WI38 (cell line): ENCODE measurements at regions not wholly inside any gene's neighbourhood (a gene's known extent, or its start where the extent isn't known, plus 50 kb on each side); places are given as distances from the start of the nearest gene placed in this dataset.

Experiments used
- H3K4me3 ChIP-seq: 2 replicates; pipeline ENCODE4 v1.5.1; 2011; ENCODE audit warnings: low read depth, mild to moderate bottlenecking, control low read depth, low read length
- TF ChIP-seq, protein P1 (sequence below): IDR thresholded peaks from 2 replicates; pipeline ENCODE4 v1.5.1; 2012; ENCODE audit warnings: low read depth, mild to moderate bottlenecking, control low read depth, low read length

DNA sequence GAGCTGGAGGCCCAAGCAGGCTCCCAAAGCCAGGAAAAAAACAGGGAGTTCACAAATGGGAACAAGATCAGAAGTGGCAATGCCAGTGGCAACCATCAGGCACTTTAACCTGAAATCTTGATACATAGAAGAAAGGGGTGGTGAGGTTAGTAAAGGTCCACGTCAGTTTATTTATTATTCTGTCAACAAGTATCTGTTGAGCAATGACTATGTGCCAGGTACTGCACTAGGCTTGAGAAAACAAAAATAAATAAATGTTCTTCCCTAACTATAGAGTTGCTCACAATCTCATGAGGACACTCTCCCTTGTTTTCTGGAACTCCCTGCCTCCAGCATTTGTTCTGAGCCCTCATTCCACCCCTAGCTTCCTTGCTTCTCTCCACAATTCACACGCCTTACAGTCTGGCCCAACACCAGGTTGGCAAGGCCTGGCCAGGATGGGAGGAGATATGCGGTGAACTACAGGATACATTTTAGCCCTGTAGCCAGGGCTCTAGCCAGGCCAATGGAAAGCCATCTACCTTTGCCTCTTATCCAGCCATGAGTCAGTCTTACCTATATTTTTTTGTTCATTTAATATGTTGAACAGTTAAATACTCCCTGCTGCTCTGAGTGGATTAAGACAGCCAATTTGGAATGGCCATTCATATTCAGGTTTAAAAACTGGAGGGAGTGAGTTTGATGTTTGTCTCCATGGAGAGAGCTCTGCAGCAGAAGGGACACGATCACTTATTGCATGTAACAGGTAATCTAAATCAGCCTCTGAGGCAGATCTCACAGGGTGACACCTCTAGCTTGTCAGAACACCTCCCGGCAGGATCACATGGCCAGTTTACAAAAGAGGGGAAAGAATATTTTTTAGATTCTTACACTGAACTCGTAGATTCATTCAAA, 161.9 kb upstream of the ATP11B start:
- TF ChIP-seq, protein P1, sequence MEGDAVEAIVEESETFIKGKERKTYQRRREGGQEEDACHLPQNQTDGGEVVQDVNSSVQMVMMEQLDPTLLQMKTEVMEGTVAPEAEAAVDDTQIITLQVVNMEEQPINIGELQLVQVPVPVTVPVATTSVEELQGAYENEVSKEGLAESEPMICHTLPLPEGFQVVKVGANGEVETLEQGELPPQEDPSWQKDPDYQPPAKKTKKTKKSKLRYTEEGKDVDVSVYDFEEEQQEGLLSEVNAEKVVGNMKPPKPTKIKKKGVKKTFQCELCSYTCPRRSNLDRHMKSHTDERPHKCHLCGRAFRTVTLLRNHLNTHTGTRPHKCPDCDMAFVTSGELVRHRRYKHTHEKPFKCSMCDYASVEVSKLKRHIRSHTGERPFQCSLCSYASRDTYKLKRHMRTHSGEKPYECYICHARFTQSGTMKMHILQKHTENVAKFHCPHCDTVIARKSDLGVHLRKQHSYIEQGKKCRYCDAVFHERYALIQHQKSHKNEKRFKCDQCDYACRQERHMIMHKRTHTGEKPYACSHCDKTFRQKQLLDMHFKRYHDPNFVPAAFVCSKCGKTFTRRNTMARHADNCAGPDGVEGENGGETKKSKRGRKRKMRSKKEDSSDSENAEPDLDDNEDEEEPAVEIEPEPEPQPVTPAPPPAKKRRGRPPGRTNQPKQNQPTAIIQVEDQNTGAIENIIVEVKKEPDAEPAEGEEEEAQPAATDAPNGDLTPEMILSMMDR = no peak
- no peak overlapping the region for H3K4me3 ChIP-seq

DNA sequence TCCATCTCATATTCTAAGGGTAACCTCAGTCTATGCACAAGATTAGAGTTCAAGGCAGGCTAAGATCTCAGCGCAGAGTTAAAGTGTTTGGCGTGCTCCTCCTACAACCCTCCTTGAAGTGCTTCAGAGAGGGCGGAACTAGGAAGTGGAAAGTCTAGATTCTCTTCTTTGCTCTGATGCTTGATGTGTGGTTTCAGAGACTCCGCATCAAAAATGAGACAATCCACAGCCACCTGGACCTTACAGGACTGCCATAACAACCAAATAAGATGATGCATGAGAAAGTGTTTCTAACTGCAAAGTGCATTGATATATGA, 161.3 kb upstream of the ATP11B start:
- no peak overlapping the region for H3K4me3 ChIP-seq
- TF ChIP-seq, protein P1 = no peak

DNA sequence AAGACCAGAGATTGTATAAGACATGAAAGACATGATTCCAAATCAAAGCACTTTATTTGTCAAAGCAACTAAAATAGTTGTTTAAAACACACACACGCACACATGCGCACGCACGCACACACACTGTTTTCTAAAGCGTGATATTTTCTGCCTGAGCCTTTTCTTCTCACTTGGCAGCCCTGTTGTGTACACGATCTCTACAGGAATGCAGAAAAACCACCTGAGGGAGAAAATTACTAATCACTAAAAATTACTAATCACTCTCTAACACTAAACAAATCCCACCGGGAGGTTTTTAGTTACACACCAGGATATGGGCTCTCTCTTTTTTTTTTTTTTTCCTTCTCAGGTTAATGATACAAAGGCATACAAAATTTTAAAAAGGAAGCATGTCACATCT, 160.1 kb upstream of the ATP11B start:
- no peak overlapping the region for H3K4me3 ChIP-seq
- TF ChIP-seq, protein P1 = no peak

DNA sequence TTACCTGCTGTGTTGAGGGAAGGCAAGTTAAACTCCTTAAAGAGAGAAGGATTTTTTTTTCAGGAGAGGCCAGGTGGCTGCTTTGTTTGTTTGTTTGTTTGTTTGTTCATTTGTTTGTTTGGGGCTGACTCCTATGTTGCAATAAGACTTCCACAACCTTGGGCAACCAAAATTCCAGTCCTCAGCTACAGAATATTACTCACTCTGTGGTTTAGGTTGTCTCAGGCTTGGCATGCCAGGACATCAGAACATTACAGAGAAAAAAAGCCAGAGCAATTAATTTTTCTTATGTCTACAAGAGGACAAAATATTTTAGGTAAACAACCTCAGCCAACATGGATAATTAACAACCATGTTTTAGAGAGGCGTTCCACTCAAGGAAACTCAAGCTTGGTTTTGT, 156.7 kb upstream of the ATP11B start:
- TF ChIP-seq, protein P1 = no peak
- H3K4me3 ChIP-seq = no peak overlapping the region

DNA sequence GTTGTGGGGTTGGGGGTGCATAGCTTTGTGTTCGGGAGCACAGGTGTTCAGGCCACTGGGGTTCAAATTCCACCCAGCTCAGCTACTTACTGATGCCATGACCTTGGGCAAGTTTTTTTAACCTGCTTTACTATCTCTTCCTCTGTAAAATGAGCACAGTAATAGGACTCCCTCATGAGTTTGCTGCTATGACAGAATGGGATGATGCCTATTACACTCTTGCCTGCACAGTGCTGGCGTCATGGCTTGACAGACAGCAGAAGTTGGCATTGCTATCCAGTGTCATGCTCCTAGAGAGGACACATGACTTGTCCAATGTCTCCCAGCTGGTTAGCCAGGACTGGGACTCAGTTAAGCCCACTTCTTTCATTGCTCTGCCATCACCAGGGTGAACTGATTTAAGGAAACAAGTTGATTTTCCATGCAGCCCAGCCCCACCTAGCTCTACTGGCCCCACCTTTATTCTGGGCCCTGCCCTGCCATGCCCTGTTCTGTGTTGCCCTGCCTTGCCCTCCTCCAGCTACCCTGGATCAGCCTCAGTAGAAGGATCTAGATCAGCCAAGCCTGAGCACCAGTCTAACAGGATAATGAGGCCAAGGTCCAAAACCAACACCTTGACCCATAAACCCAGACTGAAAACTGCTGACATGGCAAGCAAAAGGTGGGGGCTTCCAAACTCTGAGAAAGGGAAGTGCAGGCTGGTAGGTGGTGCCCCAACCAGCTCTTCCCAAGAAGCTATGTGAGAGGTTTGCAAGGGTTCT, 155.8 kb upstream of the ATP11B start:
- TF ChIP-seq, protein P1 = no peak
- no peak overlapping the region for H3K4me3 ChIP-seq

DNA sequence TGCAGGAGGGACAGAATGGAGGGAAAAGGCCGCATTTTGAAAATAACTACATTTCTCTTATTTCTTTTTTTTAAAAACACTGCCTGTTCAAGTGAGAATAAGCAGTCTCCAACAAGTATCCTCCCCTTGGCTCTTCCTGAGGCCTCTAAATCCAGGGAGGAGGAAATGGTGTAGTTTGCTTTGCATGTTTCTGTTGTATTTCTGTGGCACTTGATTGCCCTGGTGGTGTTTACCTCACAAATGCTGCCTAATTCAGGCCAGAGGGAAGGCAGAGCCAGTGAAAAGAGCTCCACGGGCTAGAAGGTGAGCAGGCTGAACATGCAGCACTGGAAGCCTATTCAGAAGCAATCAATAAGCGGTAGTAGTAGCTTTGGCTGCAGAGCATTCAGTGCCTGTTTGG, 149.3 kb upstream of the ATP11B start:
- H3K4me3 ChIP-seq = no peak overlapping the region
- TF ChIP-seq, protein P1 = no peak
